Dermis blood vessel endothelial cell (primary cell): ENCODE measurements at regions not wholly inside any gene's neighbourhood (a gene's known extent, or its start where the extent isn't known, plus 50 kb on each side); places are given as distances from the start of the nearest gene placed in this dataset.

Source experiments
- DNase-seq: peaks from one replicate; pipeline ENCODE4 v3.0.0; 2010

- DNase-seq: no peak
Observed at GRCh38 chr11:127193950-127194349, 193.4 kb upstream of the KIRREL3 start.

- no peak for DNase-seq
Observed at GRCh38 chr11:127191689-127192088, 191.1 kb upstream of the KIRREL3 start.

- DNase-seq: no peak
Observed at GRCh38 chr11:127191261-127191660, 190.7 kb upstream of the KIRREL3 start.

GRCh38 chr11:127182586-127183203, 182.1 kb upstream of the KIRREL3 start:
- no peak for DNase-seq

- DNase-seq: no peak
Observed at GRCh38 chr11:127157225-127157624, 156.7 kb upstream of the KIRREL3 start.

- DNase-seq: no peak
Observed at GRCh38 chr11:127149410-127149809, 148.8 kb upstream of the KIRREL3 start.

GRCh38 chr11:127143251-127143650, 142.7 kb upstream of the KIRREL3 start:
- DNase-seq: no peak

GRCh38 chr11:127138613-127139012, 138.0 kb upstream of the KIRREL3 start:
- no peak for DNase-seq

- DNase-seq: no peak
Observed at GRCh38 chr11:127137771-127138280, 137.3 kb upstream of the KIRREL3 start.

- no peak for DNase-seq
Observed at GRCh38 chr11:127136438-127136837, 135.9 kb upstream of the KIRREL3 start.

- no peak for DNase-seq
Observed at GRCh38 chr11:127135256-127135655, 134.7 kb upstream of the KIRREL3 start.

- no peak for DNase-seq
Observed at GRCh38 chr11:127133061-127133460, 132.5 kb upstream of the KIRREL3 start.

- DNase-seq: no peak
Observed at GRCh38 chr11:127130321-127130720, 129.8 kb upstream of the KIRREL3 start.

- no peak for DNase-seq
Observed at GRCh38 chr11:127126986-127127385, 126.4 kb upstream of the KIRREL3 start.

GRCh38 chr11:127119356-127119755, 118.8 kb upstream of the KIRREL3 start:
- no peak for DNase-seq

GRCh38 chr11:127118811-127119210, 118.2 kb upstream of the KIRREL3 start:
- DNase-seq: no peak

- no peak for DNase-seq
Observed at GRCh38 chr11:127117231-127117739, 116.7 kb upstream of the KIRREL3 start.

- DNase-seq: no peak
Observed at GRCh38 chr11:127115844-127116243, 115.3 kb upstream of the KIRREL3 start.

GRCh38 chr11:127114035-127114434, 113.5 kb upstream of the KIRREL3 start:
- no peak for DNase-seq

- DNase-seq: no peak
Observed at GRCh38 chr11:127110542-127110941, 110.0 kb upstream of the KIRREL3 start.

- DNase-seq: no peak
Observed at GRCh38 chr11:127109796-127110480, 109.4 kb upstream of the KIRREL3 start.

GRCh38 chr11:127108838-127109237, 108.3 kb upstream of the KIRREL3 start:
- no peak for DNase-seq

GRCh38 chr11:127106938-127107337, 106.4 kb upstream of the KIRREL3 start:
- no peak for DNase-seq
